HG03039 (cell line): ENCODE measurements at regions not wholly inside any gene's neighbourhood (a gene's known extent, or its start where the extent isn't known, plus 50 kb on each side); places are given as distances from the start of the nearest gene placed in this dataset.
"Not testable (repeated sequence)": the region's sequence is repeated elsewhere in the genome, so short reads cannot be mapped to it uniquely, and the experiment has no call there.

ENCODE experiments used
- ATAC-seq: cut with Tn5 transposase; IDR thresholded peaks from one replicate; pipeline ENCODE4 v1.9.1; 2021; ENCODE audit warnings: mild to moderate bottlenecking, moderate library complexity; ENCODE audit not compliant: unreplicated experiment

- ATAC-seq: no peak
Observed at GRCh38 chr1:58076258-58076657, 470.3 kb downstream of the OMA1 start.

DNA sequence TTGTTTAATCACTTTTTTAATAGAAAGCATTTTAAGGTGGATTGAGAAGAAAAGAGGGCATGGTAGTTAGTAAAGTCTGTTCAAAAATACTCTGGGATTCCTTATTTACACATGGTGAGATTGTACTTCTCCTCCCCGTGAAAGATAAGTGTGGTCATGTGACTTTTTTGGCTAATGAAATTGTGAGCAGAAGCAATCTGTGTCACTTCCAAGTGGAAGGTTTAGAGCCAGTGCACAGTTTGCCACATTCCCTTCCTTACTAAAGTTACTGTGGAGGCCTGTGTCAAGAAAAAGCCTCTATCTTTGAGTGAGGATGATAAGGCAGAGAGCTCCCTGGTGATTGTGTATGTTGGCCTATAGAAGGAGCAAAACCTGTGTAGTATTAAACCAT, 471.3 kb downstream of the OMA1 start:
- no peak for ATAC-seq

DNA sequence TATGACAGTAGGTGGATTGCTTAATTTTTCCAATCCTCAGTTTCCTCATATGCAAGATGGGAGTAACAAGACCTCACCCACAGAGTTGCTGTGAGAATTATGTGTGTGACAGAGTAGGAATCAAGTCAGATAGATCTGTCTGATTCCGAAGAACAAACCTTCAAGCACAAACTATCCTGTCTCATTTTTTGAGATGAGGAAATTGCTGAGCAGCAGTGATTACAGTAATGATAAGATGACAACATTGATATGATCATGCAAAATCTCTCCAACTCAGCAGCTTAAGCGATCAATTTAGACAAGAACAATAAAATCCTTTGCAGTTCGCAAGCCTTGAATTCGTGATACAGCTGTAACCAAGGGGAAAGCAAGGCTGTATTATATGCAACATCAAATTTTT, 474.1 kb downstream of the OMA1 start:
- ATAC-seq: no peak

DNA sequence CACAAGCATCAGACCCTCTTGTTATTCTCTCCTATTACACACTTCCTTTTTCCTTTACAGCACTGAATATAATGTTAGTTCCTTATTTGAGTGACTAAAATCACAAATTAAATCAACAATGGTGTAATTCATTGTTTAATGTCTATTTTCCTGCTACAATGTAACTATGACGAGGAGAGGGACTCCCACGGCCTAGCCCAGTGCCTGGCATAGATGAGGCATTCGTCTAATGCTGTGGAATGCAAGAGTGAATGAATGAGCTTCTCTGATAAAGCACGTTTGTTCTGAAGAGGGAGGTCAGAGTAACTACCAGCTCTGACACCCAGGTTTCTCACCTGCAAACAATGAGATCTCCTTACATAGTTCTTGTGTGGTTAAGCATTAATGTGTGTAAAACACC, 479.4 kb downstream of the OMA1 start:
- ATAC-seq: no peak

DNA sequence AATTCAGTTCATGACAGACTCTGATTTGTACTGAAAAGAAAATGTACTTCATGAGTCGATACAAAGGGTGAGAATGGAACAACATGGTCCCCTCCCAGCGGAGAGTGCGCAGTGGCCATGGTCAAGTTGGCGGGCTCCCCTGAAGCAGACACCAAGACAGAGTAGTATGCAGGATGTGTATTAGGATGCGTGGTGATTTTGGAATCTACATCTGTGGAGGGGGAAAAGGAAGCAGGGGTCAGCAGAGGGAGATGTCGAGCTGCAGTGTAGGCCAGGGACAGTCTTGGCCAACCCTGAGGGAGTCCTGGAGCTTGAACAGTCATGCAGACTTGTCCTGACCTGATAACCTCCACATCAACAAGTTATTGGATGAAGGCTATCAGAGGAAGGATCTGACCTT, 481.0 kb downstream of the OMA1 start:
- ATAC-seq: no peak

DNA sequence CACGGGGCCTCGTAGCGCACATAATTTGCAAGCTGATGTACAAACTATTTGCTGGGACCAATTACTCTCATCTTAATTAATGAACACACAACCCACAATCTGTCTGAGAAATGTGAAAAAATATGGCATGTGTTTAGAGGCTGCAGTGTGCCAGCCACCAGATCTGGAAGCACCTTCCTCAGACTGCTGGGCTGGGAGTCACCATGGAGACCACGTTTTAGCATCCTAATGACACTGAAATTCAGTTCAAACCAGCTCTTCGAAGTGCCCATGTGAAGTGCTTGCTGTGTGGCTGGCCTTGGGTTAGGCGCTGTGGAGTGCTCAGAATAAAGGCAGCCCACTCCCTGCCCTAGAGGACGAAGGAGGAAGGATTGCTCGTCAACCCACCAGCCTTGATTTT, 482.4 kb downstream of the OMA1 start:
- no peak for ATAC-seq

DNA sequence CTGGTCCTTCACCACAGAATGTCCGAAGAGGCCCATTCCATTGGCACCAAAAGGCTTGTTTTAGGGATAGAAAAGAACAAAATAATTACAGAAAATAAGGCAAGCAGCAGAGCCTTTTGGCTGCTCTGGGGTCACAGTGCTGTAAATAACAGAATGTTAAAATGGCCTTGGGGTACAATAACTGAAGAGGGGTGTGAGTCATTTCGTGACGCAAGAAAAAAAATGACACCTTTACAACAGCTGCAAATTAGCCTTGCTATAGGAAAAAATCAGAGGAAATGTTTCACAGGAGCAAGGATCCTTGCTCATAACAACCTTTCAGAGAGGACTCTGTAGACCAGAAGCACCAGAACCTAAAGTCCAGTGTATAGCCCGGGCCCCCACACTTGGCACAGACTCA, 483.4 kb downstream of the OMA1 start:
- no peak for ATAC-seq

GRCh38 chr1:58062635-58063034, 483.9 kb downstream of the OMA1 start:
- no peak for ATAC-seq

DNA sequence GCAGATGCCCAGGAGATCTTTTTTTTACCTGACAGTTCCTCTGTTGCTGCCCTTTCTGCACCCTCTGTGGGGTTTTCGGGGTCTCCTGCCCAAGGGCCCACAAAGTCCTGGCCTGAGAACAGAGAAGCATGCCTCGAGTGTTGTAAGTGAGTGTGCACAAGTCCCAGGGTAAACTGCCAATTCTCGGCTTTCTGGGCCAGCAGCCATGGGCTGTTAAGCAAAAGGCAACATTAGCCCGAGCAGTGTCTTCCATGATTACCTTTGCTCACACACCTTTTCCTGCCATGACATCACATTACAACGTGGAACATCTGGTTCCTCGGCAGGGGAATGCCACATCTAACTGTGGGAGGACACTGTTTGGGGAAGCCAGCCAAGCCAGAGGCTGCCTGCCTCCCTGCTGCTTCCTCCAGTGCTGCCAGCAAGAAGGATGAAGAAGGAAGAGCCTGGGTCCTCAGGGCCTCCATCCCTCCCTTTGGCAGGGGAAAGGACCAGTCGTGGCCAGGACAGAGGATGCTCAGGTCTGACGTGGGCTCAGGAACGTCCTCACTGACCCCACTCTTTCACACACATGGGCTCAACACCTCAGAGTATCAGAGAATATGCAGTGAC, 485.9 kb downstream of the OMA1 start:
- no peak for ATAC-seq

DNA sequence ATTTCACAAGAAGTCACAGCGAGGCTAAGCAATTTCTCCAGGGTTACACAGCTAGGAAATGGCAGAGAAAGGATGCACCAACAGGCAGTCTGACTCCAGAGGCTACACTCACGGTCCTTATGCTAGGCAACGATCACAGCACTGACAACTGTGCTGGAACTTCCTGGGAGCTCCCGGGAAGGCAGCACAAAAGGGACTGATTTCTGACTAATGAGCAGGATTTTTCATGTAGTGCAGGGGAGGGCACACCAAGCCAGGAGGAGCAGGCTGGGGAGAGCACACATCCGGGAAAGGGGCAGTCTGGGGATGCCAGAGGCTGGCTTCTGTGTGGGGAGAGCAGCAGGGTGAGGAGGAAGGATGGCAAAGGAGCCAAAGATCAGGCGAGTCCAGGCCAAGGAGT, 486.7 kb downstream of the OMA1 start:
- ATAC-seq: no peak

- ATAC-seq: no peak
Observed at GRCh38 chr1:58058323-58058722, 488.2 kb downstream of the OMA1 start.

GRCh38 chr1:58057826-58058225, 488.7 kb downstream of the OMA1 start:
- ATAC-seq: no peak

- not testable (repeated sequence) for ATAC-seq
Observed at GRCh38 chr1:58051187-58051586, 495.3 kb downstream of the OMA1 start.

- ATAC-seq: no peak
Observed at GRCh38 chr1:58047265-58047858, 499.2 kb downstream of the OMA1 start.

GRCh38 chr1:58045094-58045705, 501.3 kb downstream of the OMA1 start:
- ATAC-seq: no peak

DNA sequence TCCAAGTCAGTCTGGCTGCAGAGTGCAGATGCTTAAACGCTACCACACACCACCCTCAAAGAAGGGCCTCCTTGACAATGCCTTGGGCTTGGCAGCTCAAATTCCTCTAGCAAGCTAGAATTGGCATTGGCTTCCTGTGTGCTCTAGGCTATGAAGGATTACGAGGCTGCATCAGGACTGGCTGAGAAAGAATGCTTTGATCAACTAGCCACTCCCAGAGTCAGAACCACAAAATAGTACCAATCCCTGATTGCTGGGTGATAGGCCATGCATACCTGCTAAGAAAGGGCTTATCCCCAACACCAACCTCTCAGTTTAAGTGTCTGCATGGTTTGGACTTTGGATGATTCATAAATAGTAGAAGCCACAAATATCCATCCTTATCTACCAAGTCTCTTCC, 504.9 kb downstream of the OMA1 start:
- ATAC-seq: no peak

GRCh38 chr1:58038574-58038973, 508.0 kb downstream of the OMA1 start:
- ATAC-seq: no peak

- no peak for ATAC-seq
Observed at GRCh38 chr1:58035523-58035922, 511.0 kb downstream of the OMA1 start.

GRCh38 chr1:58033311-58033710, 513.2 kb downstream of the OMA1 start:
- ATAC-seq: no peak

DNA sequence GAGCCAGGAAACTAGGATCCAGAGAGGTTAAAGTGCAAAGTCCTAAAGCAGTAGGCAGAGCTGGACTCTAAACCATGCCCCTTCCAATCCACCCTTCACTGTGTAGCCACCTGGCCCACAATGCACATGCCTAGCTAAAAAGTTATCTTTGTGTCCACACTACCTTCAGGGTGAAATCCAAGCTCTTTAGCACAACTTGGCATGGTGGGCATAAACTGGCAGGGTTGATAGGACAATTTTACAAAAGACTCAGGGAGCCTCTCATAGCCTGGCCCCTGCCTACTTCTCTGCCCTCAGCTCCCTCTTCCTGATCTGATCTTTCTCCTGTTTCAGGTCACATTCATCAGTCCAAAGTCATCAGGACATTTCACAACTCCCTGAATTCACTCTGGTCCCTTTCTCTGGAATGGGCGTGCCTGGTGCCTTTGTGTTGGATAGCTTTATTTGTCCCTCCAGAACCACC, 513.9 kb downstream of the OMA1 start:
- no peak for ATAC-seq

DNA sequence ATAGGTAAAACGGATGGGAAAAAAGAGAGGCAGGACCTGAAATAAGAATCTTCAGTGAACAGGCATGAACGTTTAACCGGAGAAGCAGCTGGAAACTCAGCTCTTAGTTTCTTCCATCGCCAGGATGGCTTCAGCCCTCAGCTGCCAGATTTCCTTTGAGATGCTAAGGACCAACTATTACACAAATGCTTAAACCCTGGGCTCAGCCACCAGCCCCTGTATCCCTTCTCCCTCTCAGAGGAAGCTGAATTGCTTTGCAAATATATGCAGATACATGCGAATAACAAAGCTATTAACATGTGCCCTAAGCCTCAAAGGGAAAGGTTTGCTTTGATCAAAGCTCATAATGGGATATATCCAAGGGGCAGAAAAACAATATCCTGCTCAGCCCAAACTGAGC, 515.1 kb downstream of the OMA1 start:
- ATAC-seq: no peak

DNA sequence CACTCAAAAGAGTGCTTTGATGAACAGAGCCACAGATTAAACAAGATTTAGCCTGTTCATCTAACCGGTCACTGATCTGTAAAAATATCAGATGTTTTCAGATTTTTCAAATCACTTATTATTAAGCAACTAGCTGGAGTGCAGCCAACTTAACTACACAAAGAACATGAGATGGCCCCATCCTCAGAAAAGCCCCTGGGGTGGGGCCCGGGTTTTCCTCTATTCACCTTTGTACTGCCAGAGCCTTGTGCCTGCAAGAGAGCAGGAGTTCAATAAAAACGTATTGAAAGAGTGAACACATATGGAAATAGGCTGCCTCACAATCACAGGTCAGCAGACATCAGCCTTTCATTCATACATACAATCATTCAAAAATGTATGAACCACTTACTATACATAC, 516.1 kb downstream of the OMA1 start:
- no peak for ATAC-seq

DNA sequence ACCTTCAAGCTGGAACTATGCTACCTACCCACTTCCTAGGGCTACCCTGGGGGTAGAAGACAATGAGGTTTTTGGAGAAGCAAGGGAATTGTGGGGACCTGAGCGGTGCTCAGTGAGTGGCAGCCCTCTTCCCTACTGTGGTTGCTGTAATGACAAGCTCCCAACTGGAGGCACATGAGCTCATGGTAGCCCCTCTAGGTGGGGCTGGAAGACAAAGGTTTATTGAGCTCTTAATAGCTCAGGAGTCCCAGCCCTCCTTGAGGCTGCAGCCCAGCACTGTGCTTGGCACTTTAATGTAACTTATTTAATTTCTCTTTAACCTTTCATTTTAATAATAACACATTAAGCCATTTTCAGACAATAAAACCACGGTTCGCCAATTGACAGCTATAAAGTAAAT, 528.9 kb downstream of the OMA1 start:
- no peak for ATAC-seq
